ENCODE measurements at regions not wholly inside any gene's neighbourhood (a gene's known extent, or its start where the extent isn't known, plus 50 kb on each side); places are given as distances from the start of the nearest gene placed in this dataset.
"Not testable (repeated sequence)": the region's sequence is repeated elsewhere in the genome, so short reads cannot be mapped to it uniquely, and the experiment has no call there.

- no peaks in the 10 kb centered on the region for H3K27me3 ChIP-seq
- peaks cover 0 to 8% (median 0%) of the 10 kb centered on the region in 3 donors for H3K4me1 ChIP-seq
- no peak for ATAC-seq
- no peak for TF ChIP-seq EP300 (IDR thresholded peaks at IDR 0.05)
- no peak for TF ChIP-seq POLR2A (IDR thresholded peaks at IDR 0.05)
- TF ChIP-seq, protein P1, sequence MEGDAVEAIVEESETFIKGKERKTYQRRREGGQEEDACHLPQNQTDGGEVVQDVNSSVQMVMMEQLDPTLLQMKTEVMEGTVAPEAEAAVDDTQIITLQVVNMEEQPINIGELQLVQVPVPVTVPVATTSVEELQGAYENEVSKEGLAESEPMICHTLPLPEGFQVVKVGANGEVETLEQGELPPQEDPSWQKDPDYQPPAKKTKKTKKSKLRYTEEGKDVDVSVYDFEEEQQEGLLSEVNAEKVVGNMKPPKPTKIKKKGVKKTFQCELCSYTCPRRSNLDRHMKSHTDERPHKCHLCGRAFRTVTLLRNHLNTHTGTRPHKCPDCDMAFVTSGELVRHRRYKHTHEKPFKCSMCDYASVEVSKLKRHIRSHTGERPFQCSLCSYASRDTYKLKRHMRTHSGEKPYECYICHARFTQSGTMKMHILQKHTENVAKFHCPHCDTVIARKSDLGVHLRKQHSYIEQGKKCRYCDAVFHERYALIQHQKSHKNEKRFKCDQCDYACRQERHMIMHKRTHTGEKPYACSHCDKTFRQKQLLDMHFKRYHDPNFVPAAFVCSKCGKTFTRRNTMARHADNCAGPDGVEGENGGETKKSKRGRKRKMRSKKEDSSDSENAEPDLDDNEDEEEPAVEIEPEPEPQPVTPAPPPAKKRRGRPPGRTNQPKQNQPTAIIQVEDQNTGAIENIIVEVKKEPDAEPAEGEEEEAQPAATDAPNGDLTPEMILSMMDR (IDR thresholded peaks at IDR 0.05): no peak
- no peak for TF ChIP-seq POLR2AphosphoS5 (IDR thresholded peaks at IDR 0.05)
- no peak overlapping the region for H3K27ac ChIP-seq
- H3K4me3 ChIP-seq: no peak overlapping the region
- H3K36me3 ChIP-seq: no peaks in the 10 kb centered on the region
- no peaks in the 10 kb centered on the region for H3K9me3 ChIP-seq
- WGBS, 2 donors (ENCODE audit: low coverage in 1 of 2): 90 to 94% methylated on average over 4 to 5 of the region's 5 CpGs
Measured at GRCh38 chr7:106740806-106741205, 79.8 kb upstream of the CCDC71L start.

DNA sequence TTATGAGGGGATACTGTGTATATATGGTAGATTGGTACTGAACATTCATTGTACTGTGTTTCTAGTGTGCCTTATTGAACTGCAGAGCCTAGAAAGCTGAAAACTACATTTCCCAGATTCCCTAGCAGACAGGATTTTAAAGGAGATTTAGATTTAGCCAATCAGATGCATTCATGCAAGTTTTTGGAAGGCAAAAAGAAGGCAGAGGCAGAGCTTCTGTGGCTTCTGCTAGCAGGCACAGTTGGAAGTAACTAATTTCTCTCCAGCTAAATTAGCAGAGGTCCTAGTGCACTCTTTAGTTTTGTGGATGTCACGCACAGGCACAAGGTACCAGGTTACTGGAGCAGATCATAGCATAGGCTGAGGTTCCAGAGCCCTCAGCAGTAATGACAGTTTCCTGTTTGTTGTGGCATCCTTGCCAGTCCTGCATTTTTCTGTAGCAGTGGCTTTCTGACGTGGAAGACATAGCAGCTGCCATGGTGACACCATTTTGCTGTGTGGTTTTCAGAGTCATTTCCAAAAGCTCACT, 83.7 kb upstream of the CCDC71L start:
- Histone ChIP-seq H3K27ac (no peak overlapping the region), H3K36me3 (no peaks in the 10 kb centered on the region), H3K9me3 (no peaks in the 10 kb centered on the region), H3K4me3 (no peak overlapping the region), H3K27me3 (no peaks in the 10 kb centered on the region), H3K4me1 (peaks cover 0 to 15% (median 0%) of the 10 kb centered on the region in 3 donors)
- no peak for ATAC-seq
- TF ChIP-seq POLR2A (IDR thresholded peaks at IDR 0.05): no peak
- TF ChIP-seq, protein P1 (IDR thresholded peaks at IDR 0.05): no peak
- TF ChIP-seq EP300 (IDR thresholded peaks at IDR 0.05): no peak
- no peak for TF ChIP-seq POLR2AphosphoS5 (IDR thresholded peaks at IDR 0.05)
- WGBS, 2 donors (ENCODE audit: low coverage in 1 of 2): 78 to 100% methylated on average over 2 of the region's 2 CpGs

DNA sequence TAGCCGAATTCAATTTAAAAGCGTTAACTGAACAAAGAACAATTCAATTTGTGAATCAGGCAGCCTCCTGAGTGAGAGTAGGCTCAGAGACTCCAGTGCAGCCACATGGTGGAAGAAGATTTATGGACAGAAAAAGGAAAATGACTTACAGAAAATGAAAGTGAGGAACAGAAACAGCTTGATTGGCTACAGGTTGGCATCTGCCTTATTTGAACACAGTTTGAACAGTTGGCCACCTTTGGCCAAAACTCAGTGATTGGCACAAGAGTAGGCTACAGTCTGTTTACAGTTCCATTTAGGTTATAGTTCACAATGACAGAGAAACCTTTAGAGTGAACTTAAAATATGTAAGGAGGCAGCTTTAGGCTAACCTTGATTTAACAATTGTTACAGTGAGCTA, 86.3 kb upstream of the CCDC71L start:
- H3K4me1 ChIP-seq: peaks cover 0 to 15% (median 0%) of the 10 kb centered on the region in 3 donors
- 73 to 80% methylated on average over 2 of the region's 2 CpGs for WGBS, 2 donors (ENCODE audit: low coverage in 1 of 2)
- ATAC-seq, H3K36me3 ChIP-seq, H3K27me3 ChIP-seq, H3K9me3 ChIP-seq, H3K4me3 ChIP-seq: not testable (repeated sequence)
- H3K27ac ChIP-seq: peak overlapping the region in 2 of 4 donors; percentile 53 to 62

GRCh38 chr7:106747804-106748203, 86.8 kb upstream of the CCDC71L start:
- Histone ChIP-seq H3K36me3 (no peaks in the 10 kb centered on the region), H3K27ac (peak overlapping the region in 3 of 4 donors; percentile 29 to 62 (median 53)), H3K27me3 (no peaks in the 10 kb centered on the region), H3K4me3 (no peak overlapping the region), H3K4me1 (peaks cover 0 to 15% (median 0%) of the 10 kb centered on the region in 3 donors), H3K9me3 (no peaks in the 10 kb centered on the region)
- 25 to 33% methylated on average over 2 of the region's 2 CpGs for WGBS, 2 donors (ENCODE audit: low coverage in 1 of 2)
- no peak for ATAC-seq
- peak; percentile 11 for TF ChIP-seq POLR2AphosphoS5 (IDR thresholded peaks at IDR 0.05)
- TF ChIP-seq, protein P1 (IDR thresholded peaks at IDR 0.05): no peak

DNA sequence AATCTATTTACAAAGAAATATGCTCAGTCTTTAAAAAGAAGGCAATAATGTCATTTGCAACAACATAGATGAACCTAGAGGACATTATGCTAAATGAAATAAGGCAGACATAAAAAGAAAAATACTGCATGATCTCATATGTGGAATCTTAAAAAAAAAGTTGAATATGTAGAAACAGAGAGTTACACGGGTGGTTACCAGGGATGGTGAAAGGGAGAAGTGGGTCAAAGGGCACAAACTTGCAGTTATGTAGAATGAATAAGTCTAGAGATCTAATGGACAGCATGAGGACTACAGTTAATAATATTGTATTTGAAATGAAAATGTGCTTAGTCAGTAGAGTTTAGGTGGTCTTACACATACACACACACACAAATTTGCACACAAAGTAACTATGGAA, 88.2 kb upstream of the CCDC71L start:
- no peak overlapping the region for H3K27ac ChIP-seq
- H3K4me3 ChIP-seq: no peak overlapping the region
- no peak for ATAC-seq
- H3K4me1 ChIP-seq: peaks cover 0 to 15% (median 0%) of the 10 kb centered on the region in 3 donors
- H3K27me3 ChIP-seq: no peaks in the 10 kb centered on the region
- 53% methylated on average over 1 of the region's 1 CpG; no CpG with 5 or more reads in 1 of the 2 donors for WGBS, 2 donors (ENCODE audit: low coverage in 1 of 2)
- no peak for TF ChIP-seq POLR2A (IDR thresholded peaks at IDR 0.05)
- TF ChIP-seq EP300 (IDR thresholded peaks at IDR 0.05): no peak
- TF ChIP-seq POLR2AphosphoS5 (IDR thresholded peaks at IDR 0.05): no peak
- TF ChIP-seq, protein P1 (IDR thresholded peaks at IDR 0.05): no peak
- H3K36me3 ChIP-seq: no peaks in the 10 kb centered on the region
- peaks cover 0 to 2% (median 0%) of the 10 kb centered on the region in 3 donors for H3K9me3 ChIP-seq

All from gastroesophageal sphincter (tissue), 4 donors.